ENCODE measurements at regions not wholly inside any gene's neighbourhood (a gene's known extent, or its start where the extent isn't known, plus 50 kb on each side); places are given as distances from the start of the nearest gene placed in this dataset.

GRCh38 chr2:17164550-17164949 is 353.7 kb downstream of the RAD51AP2 start:
- no peak for TF ChIP-seq ZNF292 (tag by site-specific recombination; IDR thresholded peaks at IDR 0.05; ENCODE audit: borderline replicate concordance, low read depth)
- TF ChIP-seq ZFP37 (tag by site-specific recombination; IDR thresholded peaks at IDR 0.05): no peak
- TF ChIP-seq, protein P1, sequence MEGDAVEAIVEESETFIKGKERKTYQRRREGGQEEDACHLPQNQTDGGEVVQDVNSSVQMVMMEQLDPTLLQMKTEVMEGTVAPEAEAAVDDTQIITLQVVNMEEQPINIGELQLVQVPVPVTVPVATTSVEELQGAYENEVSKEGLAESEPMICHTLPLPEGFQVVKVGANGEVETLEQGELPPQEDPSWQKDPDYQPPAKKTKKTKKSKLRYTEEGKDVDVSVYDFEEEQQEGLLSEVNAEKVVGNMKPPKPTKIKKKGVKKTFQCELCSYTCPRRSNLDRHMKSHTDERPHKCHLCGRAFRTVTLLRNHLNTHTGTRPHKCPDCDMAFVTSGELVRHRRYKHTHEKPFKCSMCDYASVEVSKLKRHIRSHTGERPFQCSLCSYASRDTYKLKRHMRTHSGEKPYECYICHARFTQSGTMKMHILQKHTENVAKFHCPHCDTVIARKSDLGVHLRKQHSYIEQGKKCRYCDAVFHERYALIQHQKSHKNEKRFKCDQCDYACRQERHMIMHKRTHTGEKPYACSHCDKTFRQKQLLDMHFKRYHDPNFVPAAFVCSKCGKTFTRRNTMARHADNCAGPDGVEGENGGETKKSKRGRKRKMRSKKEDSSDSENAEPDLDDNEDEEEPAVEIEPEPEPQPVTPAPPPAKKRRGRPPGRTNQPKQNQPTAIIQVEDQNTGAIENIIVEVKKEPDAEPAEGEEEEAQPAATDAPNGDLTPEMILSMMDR (tag by site-specific recombination; IDR thresholded peaks at IDR 0.05): no peak
- TF ChIP-seq ZBTB17 (tag by site-specific recombination; IDR thresholded peaks at IDR 0.05): no peak
- TF ChIP-seq ZNF148 (tag by site-specific recombination; IDR thresholded peaks at IDR 0.05; ENCODE audit: borderline replicate concordance): no peak
- TF ChIP-seq, protein P2, sequence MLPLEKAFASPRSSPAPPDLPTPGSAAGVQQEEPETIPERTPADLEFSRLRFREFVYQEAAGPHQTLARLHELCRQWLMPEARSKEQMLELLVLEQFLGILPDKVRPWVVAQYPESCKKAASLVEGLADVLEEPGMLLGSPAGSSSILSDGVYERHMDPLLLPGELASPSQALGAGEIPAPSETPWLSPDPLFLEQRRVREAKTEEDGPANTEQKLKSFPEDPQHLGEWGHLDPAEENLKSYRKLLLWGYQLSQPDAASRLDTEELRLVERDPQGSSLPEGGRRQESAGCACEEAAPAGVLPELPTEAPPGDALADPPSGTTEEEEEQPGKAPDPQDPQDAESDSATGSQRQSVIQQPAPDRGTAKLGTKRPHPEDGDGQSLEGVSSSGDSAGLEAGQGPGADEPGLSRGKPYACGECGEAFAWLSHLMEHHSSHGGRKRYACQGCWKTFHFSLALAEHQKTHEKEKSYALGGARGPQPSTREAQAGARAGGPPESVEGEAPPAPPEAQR (tag by site-specific recombination; IDR thresholded peaks at IDR 0.05): no peak
- TF ChIP-seq ZNF404 (tag by site-specific recombination; IDR thresholded peaks at IDR 0.05): no peak
